ENCODE measurements at regions not wholly inside any gene's neighbourhood (a gene's known extent, or its start where the extent isn't known, plus 50 kb on each side); places are given as distances from the start of the nearest gene placed in this dataset.
A peak's percentile ranks its signal among the peaks of the same experiment; 100 is the strongest.

GRCh38 chr6:21744331-21744730 lies 150.8 kb downstream of the SOX4 start:
- WGBS, 2 donors, result 83 to 96% methylated on average over 1 of the region's 1 CpG
- TF ChIP-seq CTCF (IDR thresholded peaks at IDR 0.05; ENCODE audit: control extremely low read depth, extremely low read depth), result no peak
- DNase-seq (peak in 2 of 3 donors; percentile 61 to 73), ATAC-seq (ENCODE audit: insufficient read depth, low FRiP score) (no peak)
- H3K36me3 ChIP-seq (ENCODE audit: control insufficient read depth in 4 of 4, insufficient read depth in 4 of 4, low read length in 4 of 4), result no peaks in the 10 kb centered on the region
- H3K4me3 ChIP-seq, result no peak overlapping the region
- H3K4me1 ChIP-seq (ENCODE audit: control insufficient read depth in 5 of 5, insufficient read depth in 5 of 5, low read length in 5 of 5), result peaks cover 2 to 53% (median 16%) of the 10 kb centered on the region in 5 donors
- H3K9ac ChIP-seq (ENCODE audit: insufficient read depth in 1 of 2, low read length in 2 of 2), result no peak overlapping the region
- no peak overlapping the region for H3K27ac ChIP-seq (ENCODE audit: low read depth in 1 of 2, low read length in 1 of 2)
- H3K27me3 ChIP-seq (ENCODE audit: control insufficient read depth in 3 of 3, insufficient read depth in 3 of 3, low read length in 2 of 3), result no peaks in the 10 kb centered on the region
- no peaks in the 10 kb centered on the region for H3K9me3 ChIP-seq (ENCODE audit: control insufficient read depth in 4 of 4, insufficient read depth in 3 of 4, low read length in 3 of 4)

GRCh38 chr6:21745543-21746337 lies 152.2 kb downstream of the SOX4 start:
- H3K27ac ChIP-seq (ENCODE audit: low read depth in 1 of 2, low read length in 1 of 2), result no peak overlapping the region
- no peak for ATAC-seq (ENCODE audit: insufficient read depth, low FRiP score)
- H3K9me3 ChIP-seq (ENCODE audit: control insufficient read depth in 4 of 4, insufficient read depth in 3 of 4, low read length in 3 of 4), result no peaks in the 10 kb centered on the region
- 87 to 92% methylated on average over 11 of the region's 11 CpGs for WGBS, 2 donors
- no peak overlapping the region for H3K9ac ChIP-seq (ENCODE audit: insufficient read depth in 1 of 2, low read length in 2 of 2)
- no peak overlapping the region for H3K4me3 ChIP-seq
- H3K27me3 ChIP-seq (ENCODE audit: control insufficient read depth in 3 of 3, insufficient read depth in 3 of 3, low read length in 2 of 3), result no peaks in the 10 kb centered on the region
- DNase-seq, result no peak
- H3K4me1 ChIP-seq (ENCODE audit: control insufficient read depth in 5 of 5, insufficient read depth in 5 of 5, low read length in 5 of 5), result peaks cover 0 to 51% (median 11%) of the 10 kb centered on the region in 5 donors
- H3K36me3 ChIP-seq (ENCODE audit: control insufficient read depth in 4 of 4, insufficient read depth in 4 of 4, low read length in 4 of 4), result no peaks in the 10 kb centered on the region
- no peak for TF ChIP-seq CTCF (IDR thresholded peaks at IDR 0.05; ENCODE audit: control extremely low read depth, extremely low read depth)

- Histone ChIP-seq H3K4me3 (no peak overlapping the region), H3K9ac (ENCODE audit: insufficient read depth in 1 of 2, low read length in 2 of 2) (no peak overlapping the region), H3K4me1 (ENCODE audit: control insufficient read depth in 5 of 5, insufficient read depth in 5 of 5, low read length in 5 of 5) (peaks cover 0 to 39% (median 6%) of the 10 kb centered on the region in 5 donors), H3K27ac (ENCODE audit: low read depth in 1 of 2, low read length in 1 of 2) (no peak overlapping the region), H3K36me3 (ENCODE audit: control insufficient read depth in 4 of 4, insufficient read depth in 4 of 4, low read length in 4 of 4) (no peaks in the 10 kb centered on the region), H3K27me3 (ENCODE audit: control insufficient read depth in 3 of 3, insufficient read depth in 3 of 3, low read length in 2 of 3) (no peaks in the 10 kb centered on the region), H3K9me3 (ENCODE audit: control insufficient read depth in 4 of 4, insufficient read depth in 3 of 4, low read length in 3 of 4) (no peaks in the 10 kb centered on the region)
- WGBS, 2 donors, result 73 to 77% methylated on average over 4 of the region's 4 CpGs
- no peak for ATAC-seq (ENCODE audit: insufficient read depth, low FRiP score)
- peak in 1 of 3 donors; percentile 7 for DNase-seq
- no peak for TF ChIP-seq CTCF (IDR thresholded peaks at IDR 0.05; ENCODE audit: control extremely low read depth, extremely low read depth)
Observed at GRCh38 chr6:21747441-21747840, 153.9 kb downstream of the SOX4 start.

Data from lung (tissue), 11 donors.